HG02588 (cell line): ENCODE measurements at regions not wholly inside any gene's neighbourhood (a gene's known extent, or its start where the extent isn't known, plus 50 kb on each side); places are given as distances from the start of the nearest gene placed in this dataset.
"Not testable (repeated sequence)": the region's sequence is repeated elsewhere in the genome, so short reads cannot be mapped to it uniquely, and the experiment has no call there.

ENCODE experiments used
- ATAC-seq: cut with Tn5 transposase; IDR thresholded peaks from one replicate; pipeline ENCODE4 v1.9.1; 2021; ENCODE audit warnings: mild to moderate bottlenecking, moderate library complexity; ENCODE audit not compliant: unreplicated experiment

DNA sequence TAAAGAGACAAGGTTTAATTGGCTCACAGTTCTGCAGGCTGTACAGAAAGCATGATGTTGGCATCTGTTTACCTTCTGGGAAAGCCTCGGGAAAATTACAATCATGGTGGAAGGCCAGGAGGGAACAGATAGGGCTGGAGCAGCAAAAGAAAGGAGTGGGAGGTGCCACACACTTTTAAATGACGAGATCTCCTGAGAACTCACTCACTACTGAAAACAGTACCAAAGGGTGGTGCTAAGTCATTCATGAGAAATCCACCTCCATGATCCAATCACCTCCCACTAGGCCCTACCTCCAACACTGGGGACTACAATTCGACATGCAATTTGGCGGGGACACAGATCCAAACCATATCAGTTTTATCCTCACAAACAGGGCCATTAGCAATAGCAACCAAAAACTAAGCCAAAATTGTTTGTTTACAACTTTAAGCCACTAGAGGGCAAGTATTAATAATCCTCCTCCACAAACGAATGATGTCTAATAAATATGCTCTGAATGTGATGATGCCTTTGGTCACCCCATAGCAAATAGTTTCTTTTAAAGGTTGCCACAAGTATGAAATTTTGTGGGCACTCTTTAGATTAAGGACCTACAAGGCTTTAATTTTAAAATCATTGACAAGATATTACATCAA is 129.2 kb upstream of the NRBF2 start:
- no peak for ATAC-seq

DNA sequence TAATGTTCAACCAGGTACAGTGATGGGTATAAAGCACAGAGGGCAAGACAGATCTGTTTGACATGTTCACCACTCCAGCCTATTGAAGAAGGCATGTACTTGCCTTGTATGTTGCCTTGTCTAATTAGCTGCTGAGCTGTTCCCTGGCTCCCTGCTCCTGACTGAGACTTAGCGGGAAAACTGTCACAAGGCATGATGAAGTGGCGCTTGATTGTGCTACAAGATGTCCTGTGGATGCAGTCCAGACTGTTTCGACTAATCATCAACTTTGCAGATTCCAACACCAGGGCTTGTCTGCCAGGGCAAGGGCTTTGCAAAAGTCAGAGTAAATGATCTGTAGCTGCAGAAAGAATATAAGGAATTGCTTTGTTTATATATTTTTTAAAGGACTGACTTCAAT is 136.2 kb upstream of the NRBF2 start:
- ATAC-seq, result no peak

DNA sequence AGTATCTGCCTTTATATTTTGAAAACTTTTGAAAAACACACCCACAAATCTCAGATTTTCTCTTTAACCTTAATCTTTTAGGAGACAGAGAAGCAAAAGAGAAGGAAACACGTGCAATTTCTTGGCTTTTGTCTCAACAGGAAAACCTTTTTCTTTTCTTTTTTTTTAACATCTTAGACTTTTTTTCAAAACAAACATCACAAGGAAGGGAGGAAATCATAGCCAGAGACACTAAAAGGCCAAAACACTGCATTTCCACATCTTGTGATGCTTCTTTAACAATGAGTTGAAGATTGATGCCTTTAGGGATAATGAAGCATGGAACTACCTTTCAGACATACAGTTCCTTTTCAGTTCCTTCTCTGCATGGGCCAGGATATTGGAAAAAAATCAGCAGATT is 136.6 kb upstream of the NRBF2 start:
- no peak for ATAC-seq

DNA sequence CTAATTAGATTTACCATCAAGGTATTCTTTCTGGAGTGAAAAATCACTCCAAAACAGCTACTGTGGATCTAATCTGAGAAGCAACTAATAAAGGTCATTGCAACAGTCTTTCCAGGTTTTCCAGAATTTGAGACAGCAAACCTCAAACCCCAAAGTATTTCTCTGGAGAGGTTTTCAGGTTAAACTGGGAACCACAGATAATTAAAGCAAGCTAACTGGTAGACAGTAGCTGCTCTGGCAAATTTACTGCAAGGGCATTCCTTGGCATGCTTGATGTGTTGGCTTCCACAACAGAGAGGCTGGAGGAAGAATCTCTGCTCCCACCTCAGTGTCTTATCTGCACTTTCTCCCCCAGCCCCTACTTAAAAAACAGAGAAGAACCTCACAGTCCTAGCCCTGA is 140.0 kb upstream of the NRBF2 start:
- ATAC-seq, result no peak

DNA sequence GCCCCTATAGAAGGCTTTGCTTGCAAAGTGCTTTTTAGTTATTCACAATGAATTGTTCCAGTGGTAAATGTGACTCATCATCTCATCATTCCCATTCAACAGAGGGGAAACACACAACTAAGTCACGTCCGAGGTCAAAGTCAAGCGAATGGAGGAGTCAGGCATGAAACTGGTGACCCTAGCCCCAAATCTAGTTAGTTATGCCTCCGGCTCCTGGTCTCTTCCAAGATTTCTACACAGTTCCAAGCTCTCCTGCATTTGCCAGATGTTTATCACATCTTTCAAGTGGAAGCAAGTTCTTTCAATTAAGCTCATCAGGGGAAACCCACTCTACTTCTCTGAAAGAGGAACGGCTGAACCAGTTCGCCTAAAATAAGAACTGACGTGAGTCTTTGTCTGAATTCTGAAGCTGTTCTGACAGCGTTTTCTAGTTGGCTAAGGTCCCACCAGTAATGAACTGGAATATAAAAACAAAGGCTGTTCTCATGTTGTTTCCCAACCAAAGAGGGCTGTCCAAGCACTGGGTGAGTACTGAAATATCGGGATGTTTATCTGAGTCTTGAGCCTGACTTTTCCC is 140.9 kb upstream of the NRBF2 start:
- peak; percentile 63 for ATAC-seq

DNA sequence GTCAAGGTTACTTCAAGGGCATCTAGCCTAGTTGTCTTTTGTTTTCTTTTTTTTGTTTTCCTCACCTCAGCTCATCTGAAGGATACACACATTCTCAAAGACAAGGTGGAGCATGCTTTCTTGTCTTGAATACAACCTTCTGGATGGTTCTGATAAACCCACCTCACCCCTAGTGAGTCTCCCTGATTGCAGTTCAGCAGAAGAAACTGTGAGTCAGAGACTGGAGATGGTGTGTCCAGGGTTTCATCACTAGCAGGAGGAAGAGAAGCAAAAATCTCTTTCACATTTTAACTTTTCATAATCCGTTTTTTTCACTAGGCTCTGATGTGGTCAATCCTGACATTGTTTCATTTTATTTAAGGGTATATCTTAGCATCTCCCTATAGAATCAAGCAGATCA is 143.0 kb upstream of the NRBF2 start:
- no peak for ATAC-seq

DNA sequence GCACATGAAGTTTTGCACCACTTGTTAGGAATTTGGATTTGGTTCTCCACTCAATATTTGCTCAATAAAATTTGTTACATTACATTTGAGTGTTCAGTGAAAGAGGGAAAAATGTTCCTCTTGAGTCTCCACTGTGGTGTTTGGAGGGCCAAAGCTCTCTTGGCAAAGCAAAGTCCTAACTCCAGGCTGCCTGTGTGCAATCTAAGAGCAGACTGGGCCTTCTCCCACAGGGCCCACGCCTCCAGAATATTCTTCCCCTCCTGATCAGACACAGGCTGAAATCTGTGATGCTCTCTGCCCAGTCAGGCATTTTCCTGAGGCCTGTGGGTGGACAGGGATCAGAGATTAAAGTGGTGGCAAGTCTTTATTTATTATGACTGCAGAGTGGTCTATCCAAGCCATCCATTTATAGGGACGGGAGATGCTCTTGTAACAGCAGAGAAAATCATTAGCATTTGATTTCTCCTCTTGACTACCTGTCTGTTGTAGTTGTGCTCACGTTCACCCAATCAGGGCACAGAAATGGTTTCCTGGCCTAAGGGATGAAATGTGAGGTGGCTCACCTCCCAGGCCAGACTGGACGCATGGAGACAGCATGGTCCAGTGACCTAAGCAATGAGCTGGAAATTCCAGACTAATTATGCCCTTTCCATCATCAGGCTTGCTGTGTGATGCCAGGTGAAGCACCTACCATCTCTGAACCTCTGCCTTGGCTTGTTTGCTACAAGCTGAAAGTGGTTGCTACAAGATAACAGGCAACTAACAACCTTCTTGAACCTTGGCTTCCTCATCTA is 147.1 kb upstream of the NRBF2 start:
- no peak for ATAC-seq

DNA sequence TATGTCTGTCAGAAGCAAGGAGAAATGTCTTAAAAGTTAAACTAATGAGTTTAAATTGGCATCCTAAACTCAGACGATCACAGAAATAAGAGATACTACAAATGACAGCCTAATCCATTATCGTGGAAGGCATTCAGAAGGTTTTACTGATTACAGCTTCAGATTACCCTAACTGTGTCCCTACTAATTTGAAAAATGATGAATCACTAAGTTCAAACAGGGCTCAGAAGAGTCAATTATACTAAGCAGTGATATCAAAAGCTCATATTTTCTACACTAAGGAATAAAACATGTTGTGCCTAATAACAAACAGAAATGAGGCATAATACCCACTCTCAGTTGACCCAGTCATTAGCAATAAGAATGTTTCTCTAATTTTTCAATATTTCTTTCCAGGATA is 152.0 kb upstream of the NRBF2 start:
- no peak for ATAC-seq

DNA sequence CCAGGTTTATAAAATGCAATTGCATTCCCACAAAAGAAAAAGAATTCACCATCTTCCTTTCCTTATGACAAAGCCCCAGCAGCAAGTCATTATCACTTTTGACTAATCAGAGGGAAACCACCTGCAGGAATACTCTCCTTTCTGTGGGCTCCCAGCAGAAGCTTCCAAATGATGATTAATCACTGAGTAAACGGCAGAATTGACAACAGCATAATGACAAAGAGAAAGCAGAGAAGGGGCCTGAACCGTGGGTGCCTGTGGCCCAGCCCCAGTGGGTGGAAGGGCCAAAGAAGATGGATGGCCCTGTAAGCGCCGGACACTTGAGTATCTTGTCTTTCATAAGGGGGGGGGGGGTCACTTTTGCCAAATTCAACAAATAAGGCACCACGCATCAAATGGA is 152.4 kb upstream of the NRBF2 start:
- ATAC-seq, result no peak

DNA sequence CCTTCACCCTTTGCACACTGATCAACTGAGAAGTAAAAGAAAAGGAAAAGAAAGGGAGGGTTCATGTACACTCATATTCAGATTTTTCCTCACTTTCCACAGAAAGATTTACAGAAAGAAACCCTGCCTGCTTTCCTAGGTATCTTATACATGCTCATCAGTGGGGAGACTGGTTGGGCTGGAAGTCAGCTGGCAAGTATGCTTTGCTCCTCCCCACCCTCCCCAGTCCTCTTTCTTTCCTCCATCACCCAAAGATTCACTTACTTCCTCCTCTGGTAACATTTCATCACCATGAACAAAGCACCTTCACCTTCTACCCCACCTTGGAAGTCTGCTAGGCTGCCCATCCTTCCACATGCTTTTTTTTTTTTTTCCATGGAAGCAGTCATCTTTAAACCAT is 153.2 kb upstream of the NRBF2 start:
- no peak for ATAC-seq

DNA sequence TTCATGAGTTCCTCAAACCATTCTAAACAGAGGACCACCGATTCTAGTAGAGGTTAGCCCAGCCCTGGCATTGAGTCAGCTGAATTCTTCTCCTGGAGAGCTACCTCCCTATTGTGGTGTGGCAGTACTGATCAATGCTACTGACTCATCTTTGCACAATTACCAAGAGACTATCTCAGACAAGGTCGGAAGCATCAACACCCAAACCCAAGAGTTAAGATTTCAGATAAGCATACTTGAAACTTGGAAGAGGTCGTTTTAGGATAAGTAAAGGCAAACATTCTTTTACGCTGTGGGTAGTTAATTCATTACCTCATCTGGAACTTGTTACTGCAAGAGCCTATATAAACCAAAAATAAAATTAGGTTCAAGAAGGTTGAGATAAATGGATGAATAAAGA is 154.6 kb upstream of the NRBF2 start:
- no peak for ATAC-seq

DNA sequence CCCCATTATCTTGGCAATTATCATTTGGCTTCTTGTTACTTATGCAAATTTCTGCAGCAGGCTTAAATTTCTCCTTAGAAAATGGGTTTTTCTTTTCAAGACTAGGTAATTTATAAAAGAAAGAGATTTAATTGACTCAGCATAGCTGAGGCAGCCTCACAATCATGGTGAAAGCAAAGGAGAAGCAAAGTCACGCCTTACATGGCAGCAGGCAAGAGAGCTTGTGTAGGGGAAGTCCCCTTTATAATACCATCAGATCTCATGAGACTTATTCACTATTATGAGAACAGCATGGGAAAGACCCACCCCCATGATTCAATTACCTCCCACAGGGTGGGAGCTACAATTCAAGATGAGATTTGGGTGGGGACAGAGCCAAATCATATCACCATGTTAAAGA is 158.3 kb upstream of the NRBF2 start:
- not testable (repeated sequence) for ATAC-seq

DNA sequence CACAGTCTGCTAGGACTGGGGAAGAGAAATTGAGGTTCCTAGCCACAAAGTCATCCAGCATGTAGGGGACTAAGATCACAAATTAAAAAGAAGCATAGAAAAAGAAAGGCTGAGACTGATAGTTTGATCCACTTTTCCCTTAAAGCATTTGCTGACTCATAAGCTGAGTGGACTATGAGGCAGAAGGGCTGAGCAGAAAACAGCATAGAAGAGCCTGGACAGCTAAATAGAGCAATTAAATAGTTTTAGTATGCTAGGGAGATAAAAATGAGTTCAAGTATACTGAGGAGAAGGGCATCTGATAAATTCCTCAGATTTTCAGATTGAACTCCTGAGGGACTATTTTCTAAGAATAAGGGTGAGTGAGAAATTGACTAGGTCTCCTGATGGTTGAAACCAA is 155.9 kb upstream of the EGR2 start:
- no peak for ATAC-seq

DNA sequence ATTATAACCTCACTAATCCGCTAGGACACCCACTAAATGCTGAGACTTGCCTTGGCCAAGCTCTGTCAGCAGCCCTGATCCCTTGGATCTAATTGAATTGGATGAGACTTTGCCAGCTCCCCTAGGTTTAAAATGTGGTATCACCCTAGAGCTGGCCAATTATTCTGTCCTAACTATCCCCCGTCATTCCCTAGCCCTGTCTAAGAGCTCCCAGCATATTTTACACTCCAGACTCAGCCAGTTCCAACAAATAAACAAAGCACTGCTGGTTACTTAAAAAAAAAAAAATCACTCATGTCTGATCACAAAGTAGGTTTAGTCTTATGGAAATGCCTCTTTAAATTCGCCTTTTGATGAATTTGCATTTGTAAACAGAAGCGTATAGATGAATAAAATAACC is 147.9 kb upstream of the EGR2 start:
- no peak for ATAC-seq

DNA sequence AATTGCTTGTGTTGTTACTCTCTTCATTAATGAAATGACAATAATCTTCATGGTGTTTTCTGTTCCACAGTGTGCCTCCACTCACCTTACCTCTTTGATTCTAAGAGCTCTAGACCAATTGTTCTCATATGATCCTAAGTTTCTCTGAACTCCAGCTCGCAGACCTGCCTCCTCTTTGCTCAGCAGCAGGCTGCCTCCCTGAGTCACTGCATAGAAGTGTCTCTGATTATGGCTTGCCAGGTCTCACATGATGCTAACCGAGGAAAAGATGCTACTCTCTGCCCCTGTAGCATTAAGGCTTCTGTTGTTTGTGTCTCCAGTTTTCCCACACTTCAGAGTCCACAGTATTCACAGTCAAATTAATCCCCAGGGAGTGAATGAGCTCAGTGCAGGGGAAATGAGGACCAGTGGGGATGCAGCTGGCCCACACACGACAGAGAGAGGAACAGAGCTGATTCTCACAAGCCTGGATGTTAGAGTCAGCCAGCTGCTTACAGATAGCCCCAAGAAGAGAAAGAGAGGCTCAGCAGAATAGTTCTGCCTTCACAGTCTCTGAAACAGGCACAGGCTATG is 145.9 kb upstream of the EGR2 start:
- no peak for ATAC-seq

DNA sequence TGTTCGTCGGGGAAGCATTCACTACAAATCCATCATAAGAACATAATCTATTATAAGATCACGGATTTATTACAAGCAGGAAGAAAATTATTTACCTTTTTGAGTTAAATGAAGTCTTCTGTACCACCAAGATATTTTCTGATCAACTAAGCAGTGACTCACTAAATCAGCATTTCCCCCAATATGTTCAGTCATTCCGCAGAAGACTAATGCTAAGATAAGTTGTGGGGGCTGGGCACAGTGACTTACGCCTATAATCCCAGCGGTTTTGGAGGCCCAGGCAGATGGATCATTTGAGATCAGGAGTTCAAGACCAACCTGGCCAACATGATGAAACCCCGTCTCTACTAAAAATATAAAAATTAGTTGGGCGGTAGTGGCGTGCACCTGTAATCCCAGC is 144.2 kb upstream of the EGR2 start:
- no peak for ATAC-seq

DNA sequence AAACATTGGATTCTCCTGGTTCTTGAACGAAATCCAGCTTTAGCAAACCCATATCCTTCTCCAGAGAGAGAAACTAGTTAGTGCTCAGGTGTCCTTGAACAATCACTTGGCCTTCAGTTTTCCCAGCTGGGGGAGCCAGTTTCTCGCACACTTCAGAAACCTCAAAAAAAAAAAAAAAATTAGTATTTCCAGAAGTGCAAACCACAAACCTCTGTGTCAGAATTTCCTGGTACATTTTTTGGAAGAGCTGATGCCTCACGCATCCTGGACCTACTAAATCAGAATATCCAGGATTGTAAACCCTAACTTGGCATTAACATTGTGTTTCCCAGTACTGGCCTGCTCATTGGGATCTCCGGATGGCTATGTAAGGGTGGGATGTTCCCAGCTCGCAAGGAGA is 143.4 kb upstream of the EGR2 start:
- ATAC-seq, result no peak

DNA sequence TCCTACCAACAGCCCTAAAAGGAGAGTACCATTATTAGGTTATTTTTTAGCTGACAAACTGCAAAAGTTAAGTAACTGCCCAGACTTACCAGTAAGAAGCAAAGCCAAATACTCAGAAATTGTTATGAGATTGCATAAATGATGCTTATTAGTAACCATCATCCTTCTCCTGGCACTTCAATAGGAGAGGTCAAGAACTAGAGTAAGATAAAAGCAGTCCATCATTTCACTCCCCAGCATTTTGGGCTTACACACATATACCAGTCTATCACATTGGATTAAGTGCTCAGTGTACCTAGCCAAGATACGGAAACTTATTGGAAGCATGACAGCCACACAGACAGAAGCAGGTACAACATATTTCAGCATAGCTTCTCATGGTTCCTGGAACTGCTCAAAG is 142.8 kb upstream of the EGR2 start:
- no peak for ATAC-seq

DNA sequence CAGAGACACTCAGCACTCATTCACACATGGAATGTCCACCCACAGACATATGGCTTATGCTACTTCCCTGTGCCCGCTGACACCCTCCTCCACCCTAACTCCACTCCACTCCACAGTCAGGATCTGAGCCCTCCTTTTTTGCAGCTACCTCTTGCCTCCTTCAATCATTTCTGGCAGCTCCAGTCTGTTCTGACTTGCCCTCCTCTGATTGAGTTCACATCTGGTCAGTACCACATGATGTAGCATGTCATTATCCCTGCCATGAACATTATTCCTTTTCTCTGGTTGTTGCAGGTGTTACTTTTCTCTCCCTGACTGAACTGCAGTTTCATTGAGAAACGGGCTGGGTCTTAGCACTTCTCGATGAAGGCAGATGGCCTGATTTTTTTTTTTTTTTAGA is 130.1 kb upstream of the EGR2 start:
- no peak for ATAC-seq

DNA sequence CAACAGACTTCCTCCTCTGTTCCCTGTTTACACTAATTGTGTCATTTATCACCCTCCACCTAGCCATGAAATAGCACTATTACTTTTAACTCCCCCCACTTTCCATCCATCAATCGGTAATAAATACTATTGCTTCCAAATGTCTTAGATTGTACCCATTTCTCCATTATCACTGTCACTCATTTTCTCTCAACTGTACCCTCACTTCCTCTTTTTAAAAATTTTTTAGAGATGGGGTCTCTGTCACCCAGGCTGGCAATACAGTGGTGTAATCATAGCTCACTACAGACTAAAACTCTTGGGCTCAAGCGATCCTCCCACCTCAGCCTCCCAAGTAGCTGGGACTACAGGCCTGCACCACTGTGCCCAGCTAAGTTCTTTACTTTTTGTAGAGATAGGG is 123.5 kb upstream of the EGR2 start:
- no peak for ATAC-seq

DNA sequence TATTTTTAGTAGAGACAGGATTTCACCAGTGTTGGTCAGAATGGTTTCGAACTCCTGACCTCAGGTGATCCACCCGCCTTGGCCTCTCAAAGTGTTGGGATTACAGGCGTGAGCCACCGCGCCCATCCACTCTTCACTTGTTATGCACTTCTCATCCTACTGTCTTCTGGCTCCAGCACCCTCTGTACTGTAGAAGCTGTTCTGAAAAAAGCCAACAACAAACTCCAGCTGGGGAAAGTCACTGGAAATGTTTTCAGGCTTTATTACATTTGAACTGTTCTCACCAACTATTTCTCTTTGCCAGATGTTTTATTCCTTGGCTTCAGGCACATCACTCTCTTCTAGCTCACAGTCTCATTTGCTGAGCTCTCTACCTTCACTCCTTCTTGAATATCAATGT is 122.5 kb upstream of the EGR2 start:
- ATAC-seq, result no peak

DNA sequence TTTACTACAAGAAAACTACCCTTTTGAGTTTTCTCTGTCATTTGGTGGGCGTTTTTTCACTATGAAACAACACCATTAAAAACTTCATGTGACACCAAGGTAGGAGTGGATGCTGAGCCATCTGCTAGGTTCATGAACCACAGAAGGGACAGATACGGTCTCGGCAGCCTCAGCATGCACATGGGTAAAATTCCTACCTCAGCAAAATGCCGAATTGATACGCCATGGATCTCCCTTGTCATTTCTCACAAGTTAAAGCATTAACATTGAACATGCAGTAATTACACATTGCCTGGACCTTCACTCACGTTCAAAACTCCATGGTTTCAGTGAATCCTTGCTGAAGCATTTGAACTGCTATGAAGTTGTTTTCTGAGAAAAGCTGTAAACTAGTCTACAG is 121.5 kb upstream of the EGR2 start:
- ATAC-seq, result no peak
